GM19397 (cell line): ENCODE measurements at regions not wholly inside any gene's neighbourhood (a gene's known extent, or its start where the extent isn't known, plus 50 kb on each side); places are given as distances from the start of the nearest gene placed in this dataset.
"Not testable (repeated sequence)": the region's sequence is repeated elsewhere in the genome, so short reads cannot be mapped to it uniquely, and the experiment has no call there.

Experiments used
- ATAC-seq: cut with Tn5 transposase; IDR thresholded peaks from one replicate; pipeline ENCODE4 v1.9.1; 2021; ENCODE audit warnings: mild to moderate bottlenecking, moderate library complexity; ENCODE audit not compliant: unreplicated experiment

DNA sequence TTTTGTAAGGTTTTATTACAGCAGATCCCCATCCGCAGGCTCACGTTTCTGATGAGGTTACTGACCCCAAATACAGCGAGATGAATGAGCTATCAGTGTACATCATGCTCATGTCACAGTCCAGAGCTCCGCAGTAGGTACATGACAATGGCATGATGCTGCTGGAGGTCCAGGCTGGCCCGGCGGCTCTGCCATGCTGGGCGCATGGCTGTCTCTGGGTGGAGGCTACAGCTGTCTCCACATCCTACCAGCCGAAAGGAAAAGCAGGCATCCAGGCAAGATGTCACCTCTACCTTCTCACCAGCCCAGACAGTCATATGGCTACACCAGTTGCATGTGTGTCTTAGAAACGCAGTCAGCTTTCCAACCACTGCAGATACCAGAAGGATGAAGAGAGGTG lies 90.9 kb upstream of the RNF32 start:
- ATAC-seq = no peak

DNA sequence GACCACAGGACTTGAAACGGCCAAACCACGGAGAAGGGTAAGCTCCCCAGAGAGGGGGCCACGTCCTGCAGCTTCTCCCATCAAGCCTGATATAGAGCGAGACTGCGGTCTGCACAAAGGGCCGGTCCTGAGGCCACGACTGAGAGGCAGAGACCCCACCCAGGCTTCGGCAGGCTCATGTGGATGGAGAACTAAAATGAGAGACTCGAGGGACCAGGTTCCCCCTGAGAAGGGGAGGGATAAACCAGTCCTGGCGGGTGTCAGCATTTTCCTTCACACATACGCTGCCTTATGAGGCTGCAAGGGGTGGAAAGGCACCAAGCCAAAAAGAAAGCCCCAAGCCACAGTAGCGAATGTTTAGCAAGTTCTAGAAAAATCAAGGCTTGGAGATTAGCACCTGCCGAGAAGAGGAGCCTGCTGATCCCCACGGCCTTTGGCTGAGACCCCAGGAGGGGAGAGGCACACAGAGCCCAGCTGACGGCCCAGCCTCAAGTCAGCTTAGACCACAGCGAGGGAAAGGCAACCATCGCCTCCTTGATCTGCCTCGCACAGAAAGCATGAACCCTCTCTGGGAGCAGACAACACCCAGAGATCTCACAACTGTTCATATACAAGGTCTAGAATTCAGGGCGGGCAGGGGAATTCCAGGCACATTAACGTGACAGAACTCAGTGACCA lies 92.6 kb upstream of the RNF32 start:
- no peak for ATAC-seq

DNA sequence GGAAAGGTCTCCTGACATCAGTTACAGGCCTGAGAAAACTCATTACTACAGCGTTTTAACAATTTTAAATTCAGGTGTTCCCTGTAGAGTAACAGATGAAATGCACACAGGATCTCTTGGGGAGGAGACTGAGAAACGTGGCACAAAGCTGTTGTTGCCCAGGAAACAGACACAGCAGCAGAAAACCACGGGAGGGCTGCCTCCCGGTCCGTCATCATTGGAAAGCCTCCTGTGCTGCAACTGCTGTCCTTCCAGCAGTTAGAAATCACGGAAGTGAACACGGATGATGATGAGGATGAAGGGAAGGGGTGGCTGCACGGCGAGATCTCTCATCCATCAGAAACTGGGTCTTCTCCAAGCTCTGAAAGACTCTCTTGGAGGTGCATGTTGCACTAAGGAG lies 94.6 kb upstream of the RNF32 start:
- no peak for ATAC-seq

DNA sequence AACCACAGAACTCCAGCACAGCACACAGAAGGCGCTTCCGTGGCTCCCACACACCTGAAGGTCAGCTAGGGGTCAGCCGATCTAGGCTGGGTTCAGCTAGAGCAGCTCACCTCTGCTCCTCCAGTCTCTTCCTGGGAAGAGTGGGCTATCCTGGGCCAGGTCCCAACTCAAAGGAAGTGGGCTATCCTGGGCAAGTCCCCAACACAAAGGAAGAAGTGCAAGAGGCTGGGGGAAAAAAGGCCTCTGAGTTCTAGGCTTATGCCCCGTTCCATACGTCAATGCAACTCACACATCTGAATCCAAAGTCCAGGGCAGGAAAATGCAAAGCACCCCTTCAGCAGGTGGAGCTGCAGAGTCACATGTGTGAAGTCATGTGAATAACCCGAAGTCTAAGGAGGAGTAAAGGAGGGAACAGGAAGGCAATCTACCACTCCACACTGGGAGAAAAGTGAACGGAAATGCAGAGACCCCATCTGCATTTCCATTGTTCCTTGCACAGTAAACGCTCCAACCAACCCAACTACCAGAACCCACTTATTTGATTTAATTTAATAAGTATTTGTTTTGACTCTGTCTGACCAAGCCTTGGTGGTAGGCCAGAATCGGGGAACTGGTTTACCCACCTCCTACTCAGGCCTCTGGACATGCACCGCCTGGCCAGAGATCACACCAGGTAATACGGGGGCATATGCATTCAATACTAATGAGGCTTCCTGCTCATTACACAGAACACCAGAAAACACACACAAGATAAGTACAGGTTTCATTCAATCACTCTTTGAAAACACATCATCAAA lies 95.5 kb upstream of the RNF32 start:
- ATAC-seq = no peak

- no peak for ATAC-seq
These were observed 96.6 kb upstream of the RNF32 start for GRCh38 chr7:156543699-156544598.

DNA sequence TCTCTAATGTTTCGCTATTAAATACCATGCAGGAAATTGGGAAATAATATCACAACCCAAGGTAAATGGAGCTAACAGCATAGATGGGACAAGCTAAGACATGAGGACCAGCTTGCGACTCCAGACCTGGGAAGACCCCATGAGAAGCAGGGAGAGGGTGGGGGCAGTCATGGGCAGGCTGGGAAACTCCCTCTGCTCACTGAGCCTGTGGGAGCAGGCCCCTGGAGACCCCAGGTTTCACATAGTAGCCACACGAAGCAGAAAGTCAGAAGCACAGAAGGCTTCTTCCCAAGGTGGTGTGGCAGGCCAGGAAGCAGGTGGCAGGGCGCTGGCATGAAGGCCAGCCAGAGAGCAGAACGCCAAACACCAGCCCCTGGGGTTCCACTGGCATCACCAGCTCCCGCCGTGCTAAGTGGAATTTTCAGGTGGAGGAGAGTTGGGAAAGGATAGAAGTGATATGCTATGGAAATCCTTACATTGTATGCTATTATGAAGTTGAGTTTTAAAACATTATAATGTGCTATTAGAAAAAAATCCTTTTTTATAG lies 99.9 kb upstream of the RNF32 start:
- ATAC-seq = no peak

GRCh38 chr7:156539999-156540398 lies 100.6 kb upstream of the RNF32 start:
- no peak for ATAC-seq

DNA sequence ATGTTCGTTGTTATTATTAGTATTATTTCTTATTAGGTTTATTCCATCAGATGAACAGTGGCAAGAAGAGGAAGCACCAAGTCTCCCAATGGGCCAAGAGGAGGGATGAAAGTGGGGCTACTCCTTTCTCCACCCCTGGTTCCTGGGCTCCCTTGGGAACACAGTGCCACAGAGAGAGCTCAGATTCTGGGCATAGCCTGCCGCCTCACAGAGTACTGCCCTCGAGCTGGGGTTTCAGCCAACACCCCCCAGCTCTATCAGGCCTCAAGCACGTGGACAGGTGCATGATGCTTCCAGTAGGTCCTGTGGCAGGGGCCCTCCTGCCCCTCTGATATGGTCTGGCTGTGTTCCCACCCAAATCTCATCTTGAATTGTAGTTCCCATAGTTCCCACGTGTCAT lies 103.6 kb upstream of the RNF32 start:
- ATAC-seq = no peak

DNA sequence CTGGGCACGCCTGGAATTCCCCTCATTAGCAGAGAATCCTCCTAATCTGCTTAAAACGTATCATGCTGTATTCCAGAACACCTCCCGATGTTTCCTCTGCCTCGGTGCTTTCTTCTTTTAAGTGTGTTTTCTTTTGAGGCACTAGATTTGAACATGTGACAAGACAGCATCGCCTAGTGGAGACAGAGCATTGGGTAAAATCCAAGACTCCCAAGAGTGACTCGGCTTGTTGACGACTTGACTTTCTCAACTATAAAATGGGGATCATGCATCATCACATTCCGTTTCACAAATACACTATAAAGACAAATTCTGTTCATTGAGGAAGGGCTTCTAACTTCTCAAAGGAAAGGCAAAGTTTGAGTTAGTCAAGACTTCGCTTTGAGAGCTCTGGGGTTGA lies 105.6 kb upstream of the RNF32 start:
- no peak for ATAC-seq

GRCh38 chr7:156533964-156534363 lies 106.6 kb upstream of the RNF32 start:
- ATAC-seq = no peak

DNA sequence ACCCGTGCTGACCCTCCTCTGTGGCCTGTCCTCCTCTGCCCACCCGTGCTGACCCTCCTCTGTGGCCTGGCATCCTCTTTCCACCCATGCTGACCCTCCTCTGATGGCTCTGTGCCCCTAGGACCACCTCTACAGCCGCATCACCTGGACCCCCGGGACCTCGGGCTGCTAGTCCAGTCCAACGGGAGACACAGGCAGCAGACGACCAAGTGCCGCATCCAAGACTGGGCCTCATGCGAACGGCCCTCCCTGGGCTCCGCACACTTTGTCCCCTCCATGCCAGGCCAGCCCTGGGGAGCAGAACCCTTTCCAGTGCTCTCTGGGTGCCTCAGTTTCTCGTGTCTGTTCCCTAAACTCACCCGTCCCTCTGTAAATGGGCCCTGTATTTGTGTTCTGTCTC lies 107.2 kb upstream of the RNF32 start:
- no peak for ATAC-seq

DNA sequence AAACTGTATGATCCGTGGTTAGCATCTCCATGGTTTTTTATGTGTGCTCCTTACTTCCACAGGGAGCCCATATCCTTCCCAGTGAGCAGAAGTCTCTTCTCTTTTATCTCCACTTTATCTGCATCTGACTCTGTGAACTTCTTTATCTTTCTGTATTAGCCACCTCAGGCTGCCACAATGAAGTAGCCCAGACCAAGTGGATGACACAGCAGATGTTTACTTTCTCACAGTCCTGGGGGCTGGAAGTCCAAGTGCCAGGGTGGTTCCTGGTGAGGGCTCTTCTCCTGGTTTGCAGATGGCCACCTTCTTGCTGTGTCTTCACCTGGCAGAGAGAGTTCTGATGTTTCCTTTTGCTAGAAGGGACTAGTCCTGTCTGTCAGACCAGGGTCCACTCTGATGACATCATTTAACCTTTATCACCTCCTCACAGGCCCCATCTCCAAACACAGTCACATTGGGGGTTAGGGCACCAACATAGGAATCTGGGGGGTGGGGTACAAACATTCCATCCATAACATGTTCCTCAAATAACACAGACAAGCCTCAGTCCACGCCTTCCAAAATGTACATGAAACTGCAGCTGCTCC lies 108.5 kb upstream of the RNF32 start:
- ATAC-seq = no peak

- no peak for ATAC-seq
These were observed 110.6 kb upstream of the RNF32 start for GRCh38 chr7:156529956-156530355.

DNA sequence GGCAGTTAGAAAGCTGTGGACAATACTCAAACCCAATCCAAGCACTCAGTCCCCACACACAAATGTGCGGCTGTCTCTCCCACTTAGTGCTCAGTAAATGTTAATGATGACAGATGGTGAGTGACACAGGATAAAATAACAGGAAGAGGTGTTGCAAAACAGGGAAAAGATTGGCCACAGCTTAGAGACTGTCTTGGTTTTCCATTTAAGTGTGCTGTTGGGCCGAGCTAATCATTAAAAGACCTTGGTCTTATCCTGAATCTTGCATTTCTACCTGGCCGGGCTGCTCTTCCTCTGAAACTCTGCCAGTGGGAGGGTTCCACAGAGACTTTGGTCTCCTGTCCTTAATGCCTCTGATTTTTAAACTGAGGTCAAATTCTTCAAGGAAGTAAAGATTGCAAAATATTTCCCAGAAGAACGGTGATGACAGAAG lies 113.1 kb upstream of the RNF32 start:
- no peak for ATAC-seq

DNA sequence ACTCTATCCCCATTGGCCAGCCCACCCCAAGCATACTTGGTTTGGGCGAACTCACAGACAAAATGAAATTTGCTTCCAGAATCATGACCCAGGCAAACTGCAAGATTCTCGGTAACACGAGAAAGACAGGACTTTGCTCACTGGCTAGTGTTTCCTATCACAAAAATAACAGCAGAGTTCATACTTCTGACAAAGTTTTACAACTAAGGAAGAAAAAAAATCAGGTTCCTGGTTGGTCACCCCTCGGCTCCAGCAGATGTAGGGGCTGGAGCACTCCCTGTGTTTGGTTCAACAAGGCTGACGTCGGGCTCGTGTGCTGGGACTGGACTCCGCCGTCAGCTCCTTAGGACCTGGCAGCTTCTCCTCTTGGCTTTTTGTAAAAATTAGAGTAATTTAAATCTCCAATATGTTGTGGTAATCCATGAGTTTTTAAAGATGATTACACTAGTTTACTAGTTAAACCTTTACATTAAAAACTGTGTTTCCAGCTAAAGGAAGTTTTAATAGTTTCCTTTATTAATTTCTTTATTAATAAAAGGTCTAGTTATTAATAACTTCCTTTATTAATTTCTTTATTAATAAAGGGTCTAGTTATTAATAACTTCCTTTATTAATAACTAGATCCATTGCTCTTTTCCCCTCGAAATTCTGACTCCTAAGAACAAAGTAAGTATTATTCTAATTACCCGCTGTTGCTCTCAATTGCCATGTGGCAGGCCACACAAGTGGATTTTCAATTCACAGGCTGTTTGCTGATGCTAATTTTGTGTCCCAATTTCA lies 115.6 kb upstream of the RNF32 start:
- ATAC-seq = no peak

GRCh38 chr7:156523447-156524048 lies 117.0 kb upstream of the RNF32 start:
- ATAC-seq = no peak

- no peak for ATAC-seq
These were observed 117.8 kb upstream of the RNF32 start for GRCh38 chr7:156522801-156523200.

GRCh38 chr7:156519070-156519469 lies 121.5 kb upstream of the RNF32 start:
- no peak for ATAC-seq

GRCh38 chr7:156518466-156518865 lies 122.1 kb upstream of the RNF32 start:
- ATAC-seq = no peak

DNA sequence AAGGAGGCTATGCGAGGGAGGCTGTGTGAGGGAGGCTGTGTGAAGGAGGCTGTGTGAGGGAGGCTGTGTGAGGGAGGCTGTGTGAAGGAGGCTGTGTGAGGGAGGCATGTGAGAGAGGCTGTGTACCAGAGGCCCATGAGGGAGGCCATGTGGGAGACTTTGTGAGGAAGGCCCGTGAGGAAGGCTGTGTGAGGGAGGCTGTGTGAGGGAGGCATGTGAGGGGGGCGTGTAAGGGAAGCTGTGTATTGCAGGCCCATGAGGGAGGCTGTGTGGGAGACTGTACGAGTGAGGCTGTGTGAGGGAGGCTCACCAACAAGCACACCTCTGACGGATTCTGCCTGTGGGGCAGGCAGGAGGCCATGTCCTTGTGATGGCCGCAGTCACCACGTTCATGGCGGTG lies 122.7 kb upstream of the RNF32 start:
- not testable (repeated sequence) for ATAC-seq
